ENCODE measurements at regions not wholly inside any gene's neighbourhood (a gene's known extent, or its start where the extent isn't known, plus 50 kb on each side); places are given as distances from the start of the nearest gene placed in this dataset.

GRCh38 chr3:132245552-132246142 lies 71.6 kb upstream of the ACP3 start:
- TF ChIP-seq POLR2A (IDR thresholded peaks at IDR 0.05; ENCODE audit: low read length) (no peak), GATA1 (IDR thresholded peaks at IDR 0.05; ENCODE audit: low read depth, low read length) (no peak)
